GM12872 (cell line): ENCODE measurements at regions not wholly inside any gene's neighbourhood (a gene's known extent, or its start where the extent isn't known, plus 50 kb on each side); places are given as distances from the start of the nearest gene placed in this dataset.

ENCODE experiments used
- CTCF ChIP-seq: IDR thresholded peaks from 3 replicates; pipeline ENCODE4 v1.5.1; 2011; ENCODE audit warnings: low read depth, mild to moderate bottlenecking, low read length, moderate library complexity; ENCODE audit not compliant: insufficient read depth

GRCh38 chr10:33635967-33636515, 301.6 kb upstream of the NRP1 start:
- no peak for TF ChIP-seq CTCF

DNA sequence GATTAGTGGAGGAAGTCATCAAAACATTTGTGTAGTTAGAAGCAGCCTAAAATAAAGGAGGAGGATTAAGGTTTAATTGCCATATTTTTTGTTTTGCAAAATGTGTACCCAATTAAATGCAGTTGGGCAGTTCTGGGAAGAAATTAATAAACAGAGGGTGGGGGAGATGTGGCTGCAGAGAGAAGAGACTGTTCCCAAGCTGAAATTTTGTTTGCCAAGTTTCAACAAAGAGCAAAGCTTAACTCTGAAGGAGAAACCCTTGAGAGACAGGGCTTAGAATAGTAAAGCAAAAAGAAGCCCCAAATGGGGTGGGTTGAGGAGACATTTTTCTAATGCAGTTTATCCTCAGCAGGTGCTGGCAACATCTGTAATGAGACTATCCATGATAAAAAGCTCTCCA, 298.0 kb upstream of the NRP1 start:
- TF ChIP-seq CTCF, result no peak

GRCh38 chr10:33631991-33632390, 297.5 kb upstream of the NRP1 start:
- no peak for TF ChIP-seq CTCF

DNA sequence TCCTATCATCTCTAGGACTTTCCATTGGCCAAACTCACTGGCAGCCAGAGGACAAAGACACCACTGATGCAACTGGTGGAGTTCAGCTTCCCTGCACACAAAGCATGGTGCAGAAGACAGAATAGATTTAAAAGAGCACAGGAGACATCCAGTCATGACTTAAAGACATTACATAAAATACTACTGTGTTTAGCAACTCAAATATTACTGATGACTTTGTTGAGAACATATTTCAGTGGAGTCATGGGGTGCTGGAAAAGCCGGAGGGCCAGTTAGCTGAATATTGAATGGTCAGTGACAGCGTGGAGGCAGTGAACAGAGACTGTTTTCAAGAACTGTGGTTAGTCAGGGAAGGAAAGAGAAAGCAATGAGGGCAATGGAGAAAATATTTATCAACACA, 296.3 kb upstream of the NRP1 start:
- no peak for TF ChIP-seq CTCF

- no peak for TF ChIP-seq CTCF
Measured at GRCh38 chr10:33627611-33628010, 293.1 kb upstream of the NRP1 start.

DNA sequence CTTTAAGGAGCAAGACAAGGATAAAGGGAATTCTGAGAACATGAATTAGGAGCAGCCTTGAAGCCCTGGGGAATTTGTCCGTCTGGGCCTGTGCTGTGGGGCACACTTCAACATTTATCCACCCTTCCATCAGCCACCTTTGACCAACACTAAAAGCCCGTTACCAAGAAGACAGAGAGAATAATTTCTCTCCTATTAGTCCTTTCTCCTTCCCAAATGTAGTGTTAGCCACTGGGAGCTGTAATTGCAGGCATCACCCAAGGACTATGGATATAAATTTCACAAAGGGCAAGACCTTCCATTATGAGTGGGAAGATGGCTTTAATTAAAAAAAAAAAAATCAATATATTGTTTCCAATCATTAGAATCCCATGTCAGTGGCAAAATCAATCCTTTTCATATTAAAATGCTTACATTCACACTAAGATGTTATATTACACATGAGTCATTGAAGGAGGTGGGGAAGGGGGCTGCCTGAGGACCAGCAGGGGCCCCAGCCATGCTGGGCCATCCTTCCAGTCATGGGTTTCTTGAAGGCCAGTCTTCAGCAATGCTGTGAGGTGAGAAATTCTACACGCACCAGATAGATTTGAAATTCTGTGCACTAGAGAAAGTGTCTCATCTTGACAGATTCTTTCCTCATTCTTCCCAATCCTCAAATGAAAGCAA, 292.5 kb upstream of the NRP1 start:
- TF ChIP-seq CTCF, result no peak

DNA sequence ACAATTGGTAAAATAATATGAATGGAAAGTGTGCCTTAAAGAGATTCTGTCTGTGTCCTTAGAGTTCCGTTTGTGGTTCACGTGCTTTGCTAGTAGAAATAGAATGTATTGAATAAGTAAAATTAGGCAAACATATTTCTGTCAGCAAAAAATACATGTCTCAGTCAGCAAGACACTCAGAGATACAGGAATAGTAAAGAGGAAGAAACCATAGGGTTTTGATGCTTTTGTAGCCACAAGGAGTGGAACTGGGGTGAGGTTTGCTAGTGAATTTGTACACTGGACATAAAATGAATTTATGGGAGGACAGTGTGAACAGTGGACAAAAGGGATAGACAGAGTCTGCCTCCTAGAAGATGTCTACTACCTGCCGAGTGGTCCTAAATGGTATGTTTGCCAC, 289.2 kb upstream of the NRP1 start:
- TF ChIP-seq CTCF, result no peak
